ENCODE measurements at regions not wholly inside any gene's neighbourhood (a gene's known extent, or its start where the extent isn't known, plus 50 kb on each side); places are given as distances from the start of the nearest gene placed in this dataset.

DNA sequence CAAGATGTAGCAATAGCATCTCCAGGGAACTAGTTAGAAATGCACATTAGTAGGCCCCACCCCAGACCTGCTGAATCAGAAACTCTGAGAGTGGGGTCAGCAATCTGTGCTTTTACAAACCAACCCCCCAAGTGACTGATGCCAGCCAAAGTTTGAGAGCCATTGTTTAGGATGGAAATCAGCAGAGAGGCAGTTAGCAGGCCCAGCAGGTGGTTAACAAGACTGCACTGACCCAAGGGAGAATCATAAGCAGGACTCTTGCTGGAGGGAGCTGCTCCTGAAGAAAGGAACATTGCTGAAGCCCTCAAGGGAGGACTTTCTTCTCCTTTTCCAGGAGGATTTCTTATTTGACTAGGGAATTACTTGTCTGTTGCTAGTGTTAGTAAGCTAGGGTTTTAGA is 74.2 kb upstream of the SLC12A2 start:
- Histone ChIP-seq H3K27me3 (ENCODE audit: control insufficient read depth, extremely low read depth, insufficient read depth, low read length) (no peaks in the 10 kb centered on the region), H2AFZ (ENCODE audit: control insufficient read depth, low read length) (no peak overlapping the region), H3K9me1 (ENCODE audit: control insufficient read depth, extremely low read depth, insufficient read depth, low read length) (no peaks in the 10 kb centered on the region), H3K4me3 (ENCODE audit: control insufficient read depth in 2 of 3, extremely low read depth in 1 of 3, insufficient read depth in 2 of 3, low read depth in 1 of 3, low read length in 3 of 3) (no peak overlapping the region), H3K4me1 (ENCODE audit: control insufficient read depth, extremely low read depth, insufficient read depth, low read length) (no peaks in the 10 kb centered on the region), H3K27ac (ENCODE audit: control insufficient read depth, insufficient read depth, low read length) (no peak overlapping the region), H3K9me3 (ENCODE audit: control insufficient read depth, low read depth, low read length) (no peaks in the 10 kb centered on the region), H3K9ac (ENCODE audit: control insufficient read depth, extremely low read depth, insufficient read depth, low read length) (no peak overlapping the region), H4K20me1 (ENCODE audit: control insufficient read depth, extremely low read depth, insufficient read depth, low read length) (no peaks in the 10 kb centered on the region), H3K36me3 (ENCODE audit: control insufficient read depth in 2 of 2, extremely low read depth in 1 of 2, insufficient read depth in 2 of 2, low read length in 2 of 2) (peaks cover 0 to 1% of the 10 kb centered on the region in 2 experiments), H3K4me2 (ENCODE audit: control insufficient read depth, extremely low read depth, insufficient read depth, low read depth, low read length) (no peak overlapping the region), H3K79me2 (ENCODE audit: control insufficient read depth, insufficient read depth, low read length) (no peaks in the 10 kb centered on the region)
- dilution Hi-C loops (cut with MboI; ENCODE audit: extremely low pct_ligation_motif_present, low sequenced_read_pairs) = no loop called here
- no peak for TF ChIP-seq EZH2 (IDR thresholded peaks at IDR 0.05; ENCODE audit: low read length)
- TF ChIP-seq, protein P1, sequence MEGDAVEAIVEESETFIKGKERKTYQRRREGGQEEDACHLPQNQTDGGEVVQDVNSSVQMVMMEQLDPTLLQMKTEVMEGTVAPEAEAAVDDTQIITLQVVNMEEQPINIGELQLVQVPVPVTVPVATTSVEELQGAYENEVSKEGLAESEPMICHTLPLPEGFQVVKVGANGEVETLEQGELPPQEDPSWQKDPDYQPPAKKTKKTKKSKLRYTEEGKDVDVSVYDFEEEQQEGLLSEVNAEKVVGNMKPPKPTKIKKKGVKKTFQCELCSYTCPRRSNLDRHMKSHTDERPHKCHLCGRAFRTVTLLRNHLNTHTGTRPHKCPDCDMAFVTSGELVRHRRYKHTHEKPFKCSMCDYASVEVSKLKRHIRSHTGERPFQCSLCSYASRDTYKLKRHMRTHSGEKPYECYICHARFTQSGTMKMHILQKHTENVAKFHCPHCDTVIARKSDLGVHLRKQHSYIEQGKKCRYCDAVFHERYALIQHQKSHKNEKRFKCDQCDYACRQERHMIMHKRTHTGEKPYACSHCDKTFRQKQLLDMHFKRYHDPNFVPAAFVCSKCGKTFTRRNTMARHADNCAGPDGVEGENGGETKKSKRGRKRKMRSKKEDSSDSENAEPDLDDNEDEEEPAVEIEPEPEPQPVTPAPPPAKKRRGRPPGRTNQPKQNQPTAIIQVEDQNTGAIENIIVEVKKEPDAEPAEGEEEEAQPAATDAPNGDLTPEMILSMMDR (optimal IDR thresholded peaks at IDR 0.05 in 1 of 3, IDR thresholded peaks at IDR 0.05 in 1 of 3, conservative IDR thresholded peaks at IDR 0.05 in 1 of 3; ENCODE audit: extremely low read depth in 1 of 3, insufficient read depth in 2 of 3, low read length in 3 of 3) = no peak
- no peak for DNase-seq (ENCODE audit: low read depth, low spot score)
- FAIRE-seq = no peak

DNA sequence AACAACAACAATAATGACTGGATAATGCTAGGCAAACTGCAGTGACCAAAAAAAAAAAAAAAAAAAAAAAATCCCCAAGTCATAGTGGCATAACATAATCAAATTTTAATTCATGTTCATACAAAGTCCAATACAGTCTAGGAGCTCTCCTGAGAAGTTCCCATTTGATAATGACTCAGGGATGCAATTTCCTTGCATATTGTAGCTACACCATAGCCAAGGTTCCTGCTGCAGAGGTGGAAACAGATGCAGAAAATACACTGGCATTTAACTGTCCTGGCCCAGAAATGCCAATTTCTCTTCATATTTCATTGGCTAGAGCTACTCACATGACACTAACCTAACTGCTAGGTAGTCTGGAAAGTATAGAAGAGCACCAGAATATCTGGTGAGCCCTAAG is 72.2 kb upstream of the SLC12A2 start:
- no peaks in the 10 kb centered on the region for H3K9me1 ChIP-seq (ENCODE audit: control insufficient read depth, extremely low read depth, insufficient read depth, low read length)
- no peaks in the 10 kb centered on the region for H3K27me3 ChIP-seq (ENCODE audit: control insufficient read depth, extremely low read depth, insufficient read depth, low read length)
- FAIRE-seq (no peak), DNase-seq (ENCODE audit: low read depth, low spot score) (no peak)
- H2AFZ ChIP-seq (ENCODE audit: control insufficient read depth, low read length) = no peak overlapping the region
- no peak overlapping the region for H3K27ac ChIP-seq (ENCODE audit: control insufficient read depth, insufficient read depth, low read length)
- dilution Hi-C loops (cut with MboI; ENCODE audit: extremely low pct_ligation_motif_present, low sequenced_read_pairs) = no loop called here
- peaks cover 0 to 1% of the 10 kb centered on the region in 2 experiments for H3K36me3 ChIP-seq (ENCODE audit: control insufficient read depth in 2 of 2, extremely low read depth in 1 of 2, insufficient read depth in 2 of 2, low read length in 2 of 2)
- H3K4me3 ChIP-seq (ENCODE audit: control insufficient read depth in 2 of 3, extremely low read depth in 1 of 3, insufficient read depth in 2 of 3, low read depth in 1 of 3, low read length in 3 of 3) = no peak overlapping the region
- no peak overlapping the region for H3K4me2 ChIP-seq (ENCODE audit: control insufficient read depth, extremely low read depth, insufficient read depth, low read depth, low read length)
- no peaks in the 10 kb centered on the region for H3K4me1 ChIP-seq (ENCODE audit: control insufficient read depth, extremely low read depth, insufficient read depth, low read length)
- H4K20me1 ChIP-seq (ENCODE audit: control insufficient read depth, extremely low read depth, insufficient read depth, low read length) = no peaks in the 10 kb centered on the region
- no peaks in the 10 kb centered on the region for H3K79me2 ChIP-seq (ENCODE audit: control insufficient read depth, insufficient read depth, low read length)
- H3K9ac ChIP-seq (ENCODE audit: control insufficient read depth, extremely low read depth, insufficient read depth, low read length) = no peak overlapping the region
- no peaks in the 10 kb centered on the region for H3K9me3 ChIP-seq (ENCODE audit: control insufficient read depth, low read depth, low read length)
- no peak for TF ChIP-seq EZH2 (IDR thresholded peaks at IDR 0.05; ENCODE audit: low read length)
- TF ChIP-seq, protein P1 (optimal IDR thresholded peaks at IDR 0.05 in 1 of 3, IDR thresholded peaks at IDR 0.05 in 1 of 3, conservative IDR thresholded peaks at IDR 0.05 in 1 of 3; ENCODE audit: extremely low read depth in 1 of 3, insufficient read depth in 2 of 3, low read length in 3 of 3) = no peak
